Right atrium auricular region (tissue), 2 donors: ENCODE measurements at regions not wholly inside any gene's neighbourhood (a gene's known extent, or its start where the extent isn't known, plus 50 kb on each side); places are given as distances from the start of the nearest gene placed in this dataset.

Experiments used
- DNase-seq: peaks from one replicate; pipeline ENCODE4 v3.0.0-alpha.2; 2019; ENCODE audit warnings: low spot score
- H3K27ac ChIP-seq, 2 donors: fragments of 200-600 bp; sonication (generic); 1 replicate in 1 of 2; 2 replicates in 1 of 2; pipeline ENCODE4 v1.5.1; 2016 to 2019
- H3K27me3 ChIP-seq, 2 donors: fragments of 200-600 bp; sonication (generic); one replicate each; pipeline versions ENCODE4 v1.5.1 to v1.6.0; 2017 to 2019
- H3K36me3 ChIP-seq: fragments of 200-600 bp; sonication (generic); one replicate; pipeline ENCODE4 v1.5.1; 2016
- H3K4me1 ChIP-seq, 2 donors: fragments of 200-600 bp; sonication (generic); one replicate each; pipeline versions ENCODE4 v1.5.1 to v1.6.0; 2017 to 2019
- H3K4me3 ChIP-seq, 2 donors: fragments of 200-600 bp; sonication (generic); 1 replicate in 1 of 2; 2 replicates in 1 of 2; pipeline ENCODE4 v1.5.1; 2017 to 2019; ENCODE audit warnings: mild to moderate bottlenecking in 1 of 2, moderate library complexity in 1 of 2
- H3K9me3 ChIP-seq, 2 donors: fragments of 200-600 bp; sonication (generic); one replicate each; pipeline ENCODE4 v1.5.1; 2019
- CTCF ChIP-seq, 2 donors: fragments of 200-600 bp; sonication (generic); IDR thresholded peaks; one replicate each; pipeline ENCODE4 v1.5.1; 2019; ENCODE audit warnings: antibody characterized with exemption in 2 of 2

- DNase-seq: no peak
- no peaks in the 10 kb centered on the region for H3K27me3 ChIP-seq
- H3K27ac ChIP-seq: no peak overlapping the region
- H3K4me3 ChIP-seq: no peak overlapping the region
- H3K4me1 ChIP-seq: no peaks in the 10 kb centered on the region
- H3K9me3 ChIP-seq: no peaks in the 10 kb centered on the region
- TF ChIP-seq CTCF (IDR thresholded peaks at IDR 0.05): no peak
- H3K36me3 ChIP-seq: no peaks in the 10 kb centered on the region
Observed at GRCh38 chr15:93420050-93420452, 331.0 kb upstream of the RGMA start.

- Histone ChIP-seq H3K27me3 (no peaks in the 10 kb centered on the region), H3K36me3 (no peaks in the 10 kb centered on the region), H3K27ac (no peak overlapping the region), H3K4me1 (no peaks in the 10 kb centered on the region), H3K9me3 (no peaks in the 10 kb centered on the region), H3K4me3 (no peak overlapping the region)
- no peak for TF ChIP-seq CTCF (IDR thresholded peaks at IDR 0.05)
- no peak for DNase-seq
Observed at GRCh38 chr15:93418566-93418965, 329.6 kb upstream of the RGMA start.

- TF ChIP-seq CTCF (IDR thresholded peaks at IDR 0.05): no peak
- H3K4me3 ChIP-seq: no peak overlapping the region
- no peak for DNase-seq
- H3K4me1 ChIP-seq: no peaks in the 10 kb centered on the region
- no peaks in the 10 kb centered on the region for H3K36me3 ChIP-seq
- no peaks in the 10 kb centered on the region for H3K27me3 ChIP-seq
- H3K27ac ChIP-seq: no peak overlapping the region
- no peaks in the 10 kb centered on the region for H3K9me3 ChIP-seq
Observed at GRCh38 chr15:93417631-93418030, 328.6 kb upstream of the RGMA start.

GRCh38 chr15:93417156-93417555 lies 328.1 kb upstream of the RGMA start:
- H3K4me3 ChIP-seq: no peak overlapping the region
- no peaks in the 10 kb centered on the region for H3K36me3 ChIP-seq
- no peaks in the 10 kb centered on the region for H3K9me3 ChIP-seq
- no peak for TF ChIP-seq CTCF (IDR thresholded peaks at IDR 0.05)
- no peaks in the 10 kb centered on the region for H3K4me1 ChIP-seq
- DNase-seq: no peak
- H3K27me3 ChIP-seq: no peaks in the 10 kb centered on the region
- no peak overlapping the region for H3K27ac ChIP-seq

GRCh38 chr15:93415576-93415975 lies 326.6 kb upstream of the RGMA start:
- no peaks in the 10 kb centered on the region for H3K9me3 ChIP-seq
- no peak overlapping the region for H3K27ac ChIP-seq
- no peaks in the 10 kb centered on the region for H3K4me1 ChIP-seq
- H3K27me3 ChIP-seq: no peaks in the 10 kb centered on the region
- no peak for DNase-seq
- H3K4me3 ChIP-seq: no peak overlapping the region
- TF ChIP-seq CTCF (IDR thresholded peaks at IDR 0.05): no peak
- H3K36me3 ChIP-seq: no peaks in the 10 kb centered on the region

- Histone ChIP-seq H3K9me3 (no peaks in the 10 kb centered on the region), H3K4me1 (no peaks in the 10 kb centered on the region), H3K27ac (no peak overlapping the region), H3K4me3 (no peak overlapping the region), H3K36me3 (no peaks in the 10 kb centered on the region), H3K27me3 (no peaks in the 10 kb centered on the region)
- no peak for DNase-seq
- TF ChIP-seq CTCF (IDR thresholded peaks at IDR 0.05): no peak
Observed at GRCh38 chr15:93414576-93415231, 325.7 kb upstream of the RGMA start.
